ENCODE measurements at regions not wholly inside any gene's neighbourhood (a gene's known extent, or its start where the extent isn't known, plus 50 kb on each side); places are given as distances from the start of the nearest gene placed in this dataset.

- H3K4me1 ChIP-seq, result peaks cover 15 to 28% (median 23%) of the 10 kb centered on the region in 4 donors
- H3K27me3 ChIP-seq, result no peaks in the 10 kb centered on the region
- WGBS, 5 donors, result 5 to 8% (median 6%) methylated on average over 13 of the region's 13 CpGs
- TF ChIP-seq EP300 (IDR thresholded peaks at IDR 0.05), result no peak
- no peak for TF ChIP-seq CTCF (IDR thresholded peaks at IDR 0.05)
- TF ChIP-seq POLR2A (IDR thresholded peaks at IDR 0.05), result no peak
- TF ChIP-seq POLR2AphosphoS5 (IDR thresholded peaks at IDR 0.05), result no peak
- peak; percentile 49 to 66 for DNase-seq
- H3K36me3 ChIP-seq, result no peaks in the 10 kb centered on the region
- peaks cover 0 to 4% (median 0%) of the 10 kb centered on the region in 4 donors for H3K9me3 ChIP-seq
- peak overlapping the region; percentile 36 to 46 (median 41) for H3K4me3 ChIP-seq
- H3K27ac ChIP-seq, result peak overlapping the region in 4 of 5 donors; percentile 25 to 57 (median 46)
- intact Hi-C loops (cut with DNase I; ENCODE audit: low total_unique reads), result no loop called here
These were observed 58.9 kb downstream of the DHRS2 start for GRCh38 chr14:23694949-23695663.

DNA sequence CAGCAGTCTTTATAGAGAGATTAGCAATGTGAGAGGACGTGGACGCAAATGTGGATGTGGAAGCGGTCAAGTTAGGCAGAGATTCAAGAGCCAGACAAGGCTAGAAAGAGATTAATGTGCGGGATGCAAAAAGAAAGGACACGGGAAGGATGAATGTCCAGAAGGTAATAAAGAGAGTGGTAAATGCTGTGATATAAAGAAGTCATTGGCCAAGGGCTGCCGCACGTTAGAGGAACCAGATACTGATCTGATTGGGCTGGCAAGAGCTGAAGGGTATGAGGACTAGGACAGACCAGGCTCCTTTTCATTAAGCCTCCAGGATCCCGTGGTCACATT lies 59.5 kb downstream of the DHRS2 start:
- H3K4me3 ChIP-seq, result peak overlapping the region; percentile 36 to 46 (median 41)
- TF ChIP-seq POLR2AphosphoS5 (IDR thresholded peaks at IDR 0.05), result no peak
- no peak for TF ChIP-seq CTCF (IDR thresholded peaks at IDR 0.05)
- no peak for TF ChIP-seq EP300 (IDR thresholded peaks at IDR 0.05)
- no peak for TF ChIP-seq POLR2A (IDR thresholded peaks at IDR 0.05)

GRCh38 chr14:23696701-23697239 lies 60.6 kb downstream of the DHRS2 start:
- no peak overlapping the region for H3K4me3 ChIP-seq
- H3K27ac ChIP-seq, result no peak overlapping the region
- WGBS, 5 donors, result 78 to 87% (median 82%) methylated on average over 5 of the region's 5 CpGs
- H3K36me3 ChIP-seq, result no peaks in the 10 kb centered on the region
- intact Hi-C loops (cut with DNase I; ENCODE audit: low total_unique reads), result no loop called here
- H3K4me1 ChIP-seq, result peaks cover 15 to 28% (median 23%) of the 10 kb centered on the region in 4 donors
- DNase-seq, result no peak
- TF ChIP-seq POLR2AphosphoS5 (IDR thresholded peaks at IDR 0.05) (no peak), EP300 (IDR thresholded peaks at IDR 0.05) (no peak), POLR2A (IDR thresholded peaks at IDR 0.05) (no peak), CTCF (IDR thresholded peaks at IDR 0.05) (no peak)
- no peaks in the 10 kb centered on the region for H3K27me3 ChIP-seq
- no peaks in the 10 kb centered on the region for H3K9me3 ChIP-seq

More for the DNA sequence above, 59.5 kb downstream of the DHRS2 start:
- WGBS, 5 donors, result 1 to 10% (median 7%) methylated on average over 8 of the region's 8 CpGs
- intact Hi-C loops (cut with DNase I; ENCODE audit: low total_unique reads), result no loop called here
- Histone ChIP-seq H3K27ac (peak overlapping the region in 3 of 5 donors; percentile 25 to 57 (median 46)), H3K4me1 (peaks cover 15 to 28% (median 23%) of the 10 kb centered on the region in 4 donors), H3K9me3 (no peaks in the 10 kb centered on the region), H3K36me3 (no peaks in the 10 kb centered on the region), H3K27me3 (no peaks in the 10 kb centered on the region)
- no peak for DNase-seq

GRCh38 chr14:23697680-23698079 lies 61.5 kb downstream of the DHRS2 start:
- DNase-seq, result no peak
- intact Hi-C loops (cut with DNase I; ENCODE audit: low total_unique reads), result no loop called here
- Histone ChIP-seq H3K27ac (no peak overlapping the region), H3K27me3 (no peaks in the 10 kb centered on the region), H3K9me3 (no peaks in the 10 kb centered on the region), H3K4me1 (peaks cover 15 to 28% (median 23%) of the 10 kb centered on the region in 4 donors), H3K4me3 (no peak overlapping the region), H3K36me3 (no peaks in the 10 kb centered on the region)
- TF ChIP-seq POLR2A (IDR thresholded peaks at IDR 0.05) (no peak), CTCF (IDR thresholded peaks at IDR 0.05) (no peak)
- 72 to 83% (median 80%) methylated on average over 4 of the region's 4 CpGs for WGBS, 5 donors

Data from stomach (tissue), 8 donors.